T-helper 9 cell (primary cell): ENCODE measurements at regions not wholly inside any gene's neighbourhood (a gene's known extent, or its start where the extent isn't known, plus 50 kb on each side); places are given as distances from the start of the nearest gene placed in this dataset.

Experiments
- DNase-seq: peaks from one replicate; pipeline ENCODE4 v3.0.0-alpha.2; 2020

DNA sequence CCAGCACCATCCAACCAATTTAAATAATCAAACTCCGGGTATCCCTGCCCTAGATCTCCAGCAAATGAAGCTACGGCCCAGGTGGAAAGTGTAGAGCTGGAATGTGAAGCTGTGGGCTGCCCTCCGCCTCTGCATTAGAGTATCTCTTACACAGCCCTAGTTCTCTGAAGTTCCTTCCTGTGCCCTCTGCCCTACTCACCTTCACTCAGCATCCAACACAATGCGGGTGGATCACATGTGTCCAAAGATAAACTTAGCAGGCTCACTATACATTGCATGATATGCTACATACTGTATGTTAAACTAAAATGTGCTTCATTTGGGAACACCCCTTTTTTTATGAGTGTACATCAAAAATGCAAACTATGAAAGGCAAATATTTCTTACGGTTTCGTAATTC lies 70.0 kb upstream of the RAD23B start:
- DNase-seq: no peak

DNA sequence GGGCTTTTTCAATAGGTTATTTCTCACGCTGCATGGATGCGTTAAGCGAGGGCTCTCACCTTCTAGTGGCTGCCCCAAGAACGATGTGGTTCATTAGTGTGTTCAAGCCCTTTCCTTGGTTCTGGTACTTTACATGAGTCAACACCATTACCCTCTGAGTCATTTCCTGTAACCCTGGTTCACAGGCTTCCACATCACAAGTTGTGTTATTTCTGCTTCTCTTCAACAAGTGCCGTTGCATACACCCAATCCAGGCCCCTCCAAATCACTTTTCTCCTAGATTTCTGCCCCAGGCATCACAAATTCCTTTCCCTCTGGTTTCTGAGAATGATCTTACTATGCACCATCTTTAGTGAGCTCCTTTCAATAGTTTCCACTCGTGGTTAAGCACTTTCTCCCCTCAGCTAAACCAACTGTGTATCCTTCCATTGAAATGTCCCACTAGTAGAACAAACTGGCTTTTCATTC lies 69.5 kb upstream of the RAD23B start:
- DNase-seq: no peak

DNA sequence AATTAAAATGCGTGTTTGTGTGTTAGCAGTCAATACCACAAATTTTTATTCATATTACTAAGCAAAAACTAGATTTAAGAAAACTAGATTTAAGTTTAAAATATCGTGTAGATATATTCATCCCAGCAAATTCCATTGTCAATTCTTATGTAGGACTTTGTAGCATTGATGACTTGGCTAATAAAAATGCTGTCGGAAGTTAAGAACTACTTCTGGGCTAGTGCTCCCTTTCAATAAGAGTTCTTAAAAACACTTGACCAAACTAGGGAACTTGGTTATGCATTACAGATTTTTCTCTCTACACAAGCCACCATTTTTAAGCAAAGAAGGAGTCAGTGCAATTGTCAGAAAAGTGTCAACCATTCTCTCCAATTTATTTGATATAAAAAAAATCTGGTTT lies 68.7 kb upstream of the RAD23B start:
- DNase-seq: no peak

DNA sequence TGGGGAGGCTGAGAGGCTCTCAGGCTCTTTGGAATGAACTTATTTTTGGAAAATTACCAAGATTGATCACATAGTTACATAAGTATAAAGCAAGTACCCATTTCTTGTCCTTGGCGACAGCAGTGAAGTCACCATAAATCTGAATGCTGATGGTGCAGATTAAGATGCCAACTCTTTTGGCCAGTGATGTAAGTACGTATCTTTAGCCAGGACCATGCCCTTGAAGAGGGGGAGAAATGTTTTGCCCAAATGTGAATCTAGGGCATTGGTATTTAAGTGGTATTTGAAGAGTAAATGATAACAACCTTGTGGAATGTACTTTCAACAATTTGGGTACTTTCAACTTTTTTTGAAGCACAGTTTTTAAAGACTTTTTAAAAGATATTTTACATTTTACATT lies 68.2 kb upstream of the RAD23B start:
- no peak for DNase-seq

DNA sequence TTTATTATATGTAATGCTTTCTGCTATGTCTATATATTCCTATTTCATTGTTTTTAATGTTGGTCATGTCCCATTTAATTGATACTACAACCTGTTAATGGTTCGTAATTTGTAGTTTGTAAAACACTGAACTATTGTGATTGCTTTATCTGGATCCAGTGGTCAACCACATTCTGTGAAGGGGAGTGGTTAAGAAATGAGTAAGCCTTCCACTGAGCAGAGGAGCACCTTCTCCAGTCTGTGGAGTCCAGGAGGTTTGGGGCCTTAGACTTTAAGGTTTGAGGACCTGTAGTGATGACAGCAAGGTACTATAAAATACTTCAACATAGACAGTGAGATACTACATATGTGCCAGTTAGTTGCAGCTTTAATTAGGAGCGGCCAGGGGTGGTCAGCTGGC lies 67.7 kb upstream of the RAD23B start:
- no peak for DNase-seq

DNA sequence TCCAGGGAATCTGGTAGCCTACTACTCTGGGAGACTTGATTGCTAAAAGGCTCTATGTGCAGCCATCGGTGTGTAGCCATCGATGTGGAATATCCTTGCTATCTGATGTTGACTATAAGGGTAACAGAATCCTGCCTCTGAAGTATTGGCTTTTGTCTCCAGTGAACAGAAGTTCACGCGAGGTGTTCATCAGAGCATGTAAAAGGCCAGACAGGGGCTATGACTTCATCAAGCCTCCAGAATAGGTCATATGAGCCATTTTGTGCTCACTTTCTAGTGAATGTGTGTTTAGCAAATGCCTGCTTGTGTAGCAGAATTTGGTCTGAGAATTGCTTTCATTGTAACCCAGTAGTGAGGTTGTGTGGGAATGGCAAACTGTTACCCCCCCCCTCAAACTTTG lies 66.8 kb upstream of the RAD23B start:
- no peak for DNase-seq

DNA sequence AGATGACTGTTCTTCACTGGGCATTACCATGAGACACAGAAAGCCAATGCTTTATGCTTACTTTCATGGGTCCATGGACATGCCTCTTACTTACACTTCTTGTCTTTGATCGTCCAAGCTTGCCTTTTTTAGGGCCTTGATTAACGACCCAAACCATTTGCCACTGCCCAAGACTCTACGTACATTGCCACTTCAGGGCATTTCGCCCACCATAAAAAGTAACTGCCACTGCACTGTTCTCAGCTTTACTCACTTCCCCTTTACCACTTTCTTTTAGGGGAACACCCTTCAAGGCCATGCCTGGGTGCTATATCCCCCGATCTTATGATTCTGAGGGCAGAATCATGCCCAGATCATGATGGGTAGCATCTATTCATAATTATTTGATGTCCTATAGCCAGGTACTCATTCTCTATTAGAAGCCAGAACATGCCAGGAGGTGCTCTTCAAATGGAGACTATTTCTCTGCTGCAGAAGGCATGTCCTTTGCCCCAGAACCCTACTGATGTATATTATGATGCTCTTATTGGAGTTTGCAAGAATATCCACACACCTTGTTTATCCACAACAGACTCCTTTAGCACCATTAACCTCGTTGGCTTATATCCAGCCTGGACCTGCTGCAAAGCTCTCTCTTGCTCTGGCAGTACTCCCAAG lies 64.1 kb upstream of the RAD23B start:
- no peak for DNase-seq

DNA sequence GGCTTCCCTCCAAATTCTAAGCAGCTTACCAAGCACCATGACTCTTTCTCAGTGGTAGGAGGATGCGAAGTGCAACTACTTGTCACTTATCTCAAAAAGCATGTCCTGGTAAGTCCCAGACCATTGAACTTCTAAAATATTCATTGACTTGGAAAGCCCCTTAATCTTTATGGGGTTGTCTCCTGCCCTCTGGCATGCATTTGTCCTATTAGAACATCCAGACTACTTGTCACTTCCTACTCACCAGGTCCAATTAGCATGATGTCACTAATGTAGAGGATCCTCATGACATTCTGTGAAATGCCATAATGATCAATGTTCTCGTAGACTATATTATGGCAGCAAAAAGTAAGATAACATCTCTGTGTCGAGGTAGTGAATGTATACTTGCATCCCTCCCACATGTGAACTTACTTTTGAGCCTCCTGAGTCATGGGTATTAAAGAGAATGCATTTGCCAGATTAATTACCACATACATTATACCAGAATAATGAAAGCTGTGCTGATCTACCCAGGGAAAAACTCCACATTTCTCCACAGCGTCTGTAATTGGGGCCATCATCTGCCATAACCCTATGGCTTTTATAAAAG lies 63.5 kb upstream of the RAD23B start:
- DNase-seq: no peak

DNA sequence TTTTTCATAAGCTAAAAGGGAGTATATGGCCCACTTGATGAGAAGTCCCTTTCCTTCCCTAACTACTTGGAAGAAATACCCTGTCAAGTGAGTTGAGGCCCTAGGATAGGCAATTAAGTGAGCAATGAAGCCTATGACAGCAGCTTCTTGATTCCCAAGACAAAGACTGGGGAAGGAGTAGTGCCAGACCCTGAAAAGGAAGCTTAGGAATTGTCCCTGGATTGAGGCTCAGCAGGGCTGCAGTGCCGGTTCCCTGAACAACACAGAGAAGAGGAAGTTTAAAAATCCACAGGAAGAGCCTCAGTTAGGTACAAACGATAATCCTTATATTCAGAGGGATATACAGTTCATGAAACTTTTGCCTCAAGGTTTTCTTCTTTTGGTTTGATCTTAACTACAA lies 61.8 kb upstream of the RAD23B start:
- DNase-seq: no peak

DNA sequence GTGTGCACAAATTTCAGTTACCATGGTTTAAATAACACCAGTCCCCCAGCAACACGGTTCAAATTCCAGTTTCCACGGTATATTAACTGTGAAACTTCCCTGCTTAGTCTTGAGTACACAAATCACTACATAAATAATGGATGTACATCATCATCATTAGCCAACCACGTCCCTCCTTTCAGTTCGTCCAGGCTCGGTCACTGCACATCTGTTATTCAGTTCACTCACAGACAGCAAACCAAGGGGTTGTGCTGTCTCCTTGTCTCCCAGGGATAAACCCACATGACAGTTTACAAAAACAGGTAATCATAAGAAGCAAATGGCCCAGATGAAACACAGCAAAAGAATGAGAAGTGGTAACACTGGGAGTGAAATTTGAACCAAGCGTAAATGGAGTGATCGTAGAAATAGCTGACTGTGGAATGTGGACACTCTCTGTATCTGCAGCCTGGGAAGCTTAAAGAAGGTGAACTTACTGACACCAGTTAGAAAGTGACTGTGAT lies 61.0 kb upstream of the RAD23B start:
- DNase-seq: no peak

DNA sequence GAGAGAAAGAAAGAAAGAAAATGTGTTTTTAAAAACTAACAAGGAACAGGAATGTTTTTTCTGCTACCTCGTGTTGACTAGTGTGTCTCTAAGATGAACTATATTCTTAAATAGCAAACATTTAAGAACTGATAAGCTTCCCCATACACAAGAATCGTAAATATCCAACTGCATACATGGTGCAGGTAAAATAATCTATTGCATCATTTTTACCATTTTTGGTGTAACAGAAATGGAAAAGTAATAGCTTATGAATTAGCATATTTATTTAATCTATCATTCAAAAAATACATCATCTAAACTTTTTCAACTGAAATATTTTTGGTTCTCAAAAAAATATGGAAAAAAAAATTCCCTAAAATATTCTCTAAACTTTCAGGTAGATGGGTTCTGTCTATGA lies 59.7 kb upstream of the RAD23B start:
- no peak for DNase-seq

DNA sequence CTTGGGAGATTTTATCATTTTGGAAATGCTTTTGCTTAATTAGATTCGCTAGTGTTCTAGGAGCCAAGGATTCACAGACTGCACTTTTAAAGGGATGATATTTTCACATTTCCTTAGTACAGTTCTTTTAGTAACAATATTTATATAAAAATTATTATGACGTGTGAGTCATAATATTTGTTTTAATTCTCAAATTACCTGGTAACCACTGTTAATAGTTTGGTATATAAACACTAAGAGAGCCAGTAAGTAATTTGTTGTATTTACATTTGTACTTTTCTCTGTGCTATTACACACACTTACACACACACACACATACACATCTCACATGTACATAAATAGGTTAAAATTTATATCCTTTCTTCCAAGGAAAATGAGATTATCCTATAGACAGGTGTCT lies 58.8 kb upstream of the RAD23B start:
- DNase-seq: no peak

DNA sequence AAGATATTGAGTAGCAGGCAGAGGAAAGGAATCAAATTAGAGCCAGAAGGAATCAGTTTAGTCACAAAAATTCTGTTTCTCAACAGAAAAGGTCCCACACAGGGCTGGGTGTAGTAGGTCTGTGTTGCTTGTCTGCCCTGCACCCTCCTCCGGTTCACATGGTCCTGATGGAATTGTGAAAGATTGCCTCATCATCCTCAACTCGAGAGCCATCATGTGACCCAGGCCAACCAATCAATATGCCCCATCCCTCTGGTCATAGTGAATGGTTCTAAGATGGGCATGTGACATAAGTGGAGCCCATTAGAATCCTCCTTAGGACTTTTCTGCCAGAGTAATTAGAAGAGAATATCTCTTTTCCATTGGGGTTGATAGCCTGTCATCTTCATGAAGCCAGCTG lies 56.7 kb upstream of the RAD23B start:
- DNase-seq: no peak

DNA sequence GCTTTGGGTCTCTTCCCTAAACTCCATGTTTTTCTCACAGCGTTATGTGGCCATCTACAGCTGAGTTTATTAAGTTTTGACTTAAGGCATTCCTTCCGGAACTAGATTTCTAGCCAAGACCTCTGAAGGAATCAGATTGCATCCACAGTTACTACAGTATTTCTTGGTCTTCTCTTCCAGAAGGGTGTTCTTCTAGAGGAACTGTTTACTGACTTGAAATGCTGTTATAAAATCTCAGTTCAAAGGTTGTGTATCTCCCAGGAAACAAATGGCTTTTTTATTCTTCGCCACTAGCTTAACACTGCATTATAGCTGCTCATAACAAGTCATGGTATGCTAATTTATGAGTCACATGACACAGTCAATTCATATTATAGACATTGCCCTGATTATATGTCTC lies 55.3 kb upstream of the RAD23B start:
- DNase-seq: no peak

DNA sequence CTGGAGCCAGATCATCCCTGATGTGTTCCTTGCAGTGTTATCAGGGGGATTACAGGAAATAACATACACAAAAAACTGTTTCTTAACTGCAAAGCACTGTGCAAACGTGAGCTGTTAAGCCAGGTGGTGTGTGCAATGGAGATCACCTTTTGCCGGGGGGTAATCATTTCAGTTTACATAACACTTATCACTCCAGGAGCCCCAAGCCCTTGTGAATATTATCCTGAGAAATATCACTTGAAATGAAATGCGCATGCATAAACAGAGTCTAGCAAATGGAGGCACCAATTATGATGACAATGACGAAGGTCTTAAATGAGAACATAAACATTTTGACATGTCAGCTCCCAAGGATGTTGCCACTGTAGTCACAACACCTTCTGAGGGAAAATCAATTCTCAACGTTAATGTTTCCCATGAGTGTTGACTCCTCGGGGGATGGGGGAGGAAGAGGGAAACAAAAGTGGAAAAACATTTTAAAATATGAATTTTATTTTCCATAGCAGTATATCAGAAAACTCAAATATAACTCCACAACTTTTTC lies 54.5 kb upstream of the RAD23B start:
- no peak for DNase-seq

DNA sequence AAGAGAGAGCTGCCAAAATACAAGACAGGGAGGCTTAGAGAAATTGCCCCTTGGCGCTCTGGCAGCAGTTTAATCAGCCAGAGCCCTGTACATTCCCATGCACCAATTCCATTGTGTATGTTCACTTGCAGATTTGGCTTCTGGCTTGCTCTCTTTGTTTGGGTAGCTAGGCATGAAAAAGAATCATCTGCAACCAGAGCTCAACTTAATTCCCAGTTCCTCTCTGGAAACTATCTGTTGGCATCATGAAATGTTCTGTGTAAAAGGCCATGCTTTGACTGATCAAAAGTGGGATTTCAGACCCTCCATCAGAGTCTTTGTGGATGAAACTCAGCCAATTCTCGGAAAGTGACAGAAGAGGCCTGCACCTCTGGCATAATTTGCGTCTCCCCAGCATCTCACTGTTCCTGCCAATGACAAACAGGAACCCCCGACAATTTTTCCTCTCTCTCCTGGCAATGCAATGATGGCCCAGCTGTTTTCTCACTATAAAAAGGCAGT lies 53.8 kb upstream of the RAD23B start:
- DNase-seq: no peak
